IMR-90 (cell line): ENCODE measurements at regions not wholly inside any gene's neighbourhood (a gene's known extent, or its start where the extent isn't known, plus 50 kb on each side); places are given as distances from the start of the nearest gene placed in this dataset.

Experiments
- BHLHE40 ChIP-seq: fragments of 150-350 bp; IDR thresholded peaks from 2 replicates; pipeline ENCODE4 v1.6.1; 2016; ENCODE audit warnings: mild to moderate bottlenecking, low read depth, low read length
- CHD1 ChIP-seq: IDR thresholded peaks from 2 replicates; pipeline ENCODE4 v1.6.1; 2012; ENCODE audit warnings: low read depth, low read length, improper control_type of control experiment
- CTCF ChIP-seq: conservative IDR thresholded peaks from 2 replicates; pipeline ENCODE4 v1.5.1; 2012; ENCODE audit warnings: mild to moderate bottlenecking, low read depth, low read length, improper control_type of control experiment
- RAD21 ChIP-seq: IDR thresholded peaks from 2 replicates; pipeline ENCODE4 v1.6.1; 2012; ENCODE audit warnings: low read length, improper control_type of control experiment
- SMC3 ChIP-seq: fragments of 150-350 bp; IDR thresholded peaks from 2 replicates; pipeline ENCODE4 v1.6.1; 2016; ENCODE audit warnings: low read depth, mild to moderate bottlenecking, antibody characterized with exemption, low read length, moderate library complexity

GRCh38 chr13:44692173-44692713, 116.1 kb upstream of the TSC22D1 start:
- TF ChIP-seq SMC3 (no peak), CTCF (no peak), CHD1 (no peak), RAD21 (no peak), BHLHE40 (no peak)
